ENCODE measurements at regions not wholly inside any gene's neighbourhood (a gene's known extent, or its start where the extent isn't known, plus 50 kb on each side); places are given as distances from the start of the nearest gene placed in this dataset.
"Not testable (repeated sequence)": the region's sequence is repeated elsewhere in the genome, so short reads cannot be mapped to it uniquely, and the experiment has no call there.

DNA sequence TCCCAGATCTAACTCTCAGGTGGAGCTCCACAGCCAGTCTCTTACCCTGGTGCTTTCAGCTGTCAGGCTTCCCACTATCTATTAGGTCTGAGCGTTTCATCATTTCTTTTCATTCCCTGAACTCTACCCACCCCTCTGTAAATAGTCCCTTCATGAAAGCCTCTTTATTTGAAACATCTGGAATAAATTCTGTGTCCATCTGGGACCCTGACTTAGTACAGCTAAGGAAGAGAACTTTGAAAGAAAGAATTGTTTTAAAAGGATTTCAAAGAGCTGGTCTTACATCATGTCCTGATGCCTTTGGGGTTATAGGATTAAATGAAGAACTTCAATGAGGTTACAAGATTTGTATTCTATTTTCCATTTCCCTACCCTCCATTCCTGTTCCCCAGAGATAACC is 388.5 kb upstream of the CA10 start:
- no peak for DNase-seq (ENCODE audit: low spot score)

DNA sequence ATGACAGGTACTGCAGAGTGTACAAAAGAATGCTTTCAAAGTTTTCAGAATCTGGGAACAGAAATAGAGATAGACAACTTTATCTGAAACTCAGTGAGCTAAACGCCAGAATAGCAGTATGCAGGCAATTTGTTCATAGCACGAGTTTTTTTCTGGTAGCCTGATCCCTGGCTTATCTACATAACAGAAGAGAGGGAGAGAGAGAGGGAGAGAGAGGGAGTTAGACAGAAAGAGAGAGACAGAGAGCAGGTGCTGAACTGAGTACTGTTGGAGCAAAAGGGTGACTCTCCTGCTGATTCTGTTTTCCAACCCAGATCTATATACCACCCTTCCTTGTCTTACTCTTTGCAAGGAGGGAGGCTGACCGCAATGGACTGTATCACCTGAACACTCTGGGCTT is 388.0 kb upstream of the CA10 start:
- DNase-seq (ENCODE audit: low spot score): no peak

DNA sequence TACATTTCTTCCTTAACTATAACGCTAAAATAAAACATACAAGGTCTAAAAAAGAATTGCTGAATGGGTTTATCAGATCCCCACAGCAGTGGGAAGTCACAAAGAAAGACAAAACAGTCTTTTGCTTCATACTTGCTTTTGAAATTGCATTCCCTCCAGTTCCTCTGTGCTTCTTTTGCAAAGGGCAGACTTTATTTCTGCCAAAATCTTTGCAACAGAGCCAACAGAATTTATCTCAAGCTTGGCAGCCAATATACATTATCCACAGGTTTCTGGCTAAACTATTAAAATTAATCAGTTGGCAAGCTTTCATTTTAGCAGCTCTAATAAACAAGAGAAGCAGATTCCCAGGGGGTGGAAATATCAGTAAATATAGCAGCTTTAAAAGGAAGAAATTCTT is 378.9 kb upstream of the CA10 start:
- peak; percentile 46 for DNase-seq (ENCODE audit: low spot score)

DNA sequence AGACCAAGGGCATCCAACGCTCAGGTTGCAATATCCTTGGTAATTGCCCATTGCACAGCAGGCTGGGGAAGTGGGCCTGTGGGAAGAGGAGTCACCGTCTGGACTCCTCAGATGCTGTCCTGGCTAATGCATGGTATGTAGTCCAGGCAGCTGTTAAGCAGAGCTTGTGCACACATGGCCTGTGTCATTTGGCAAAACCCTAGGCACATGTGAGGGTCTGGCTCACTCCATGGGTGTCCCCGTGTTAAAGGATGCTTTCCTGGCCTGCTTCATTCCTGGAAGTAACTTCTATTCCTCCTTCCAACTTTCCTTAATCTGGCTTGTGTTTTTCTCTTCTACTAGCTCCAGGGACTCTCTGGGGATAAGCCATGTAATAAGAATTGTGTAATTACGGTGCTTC is 378.0 kb upstream of the CA10 start:
- DNase-seq (ENCODE audit: low spot score): peak; percentile 41

DNA sequence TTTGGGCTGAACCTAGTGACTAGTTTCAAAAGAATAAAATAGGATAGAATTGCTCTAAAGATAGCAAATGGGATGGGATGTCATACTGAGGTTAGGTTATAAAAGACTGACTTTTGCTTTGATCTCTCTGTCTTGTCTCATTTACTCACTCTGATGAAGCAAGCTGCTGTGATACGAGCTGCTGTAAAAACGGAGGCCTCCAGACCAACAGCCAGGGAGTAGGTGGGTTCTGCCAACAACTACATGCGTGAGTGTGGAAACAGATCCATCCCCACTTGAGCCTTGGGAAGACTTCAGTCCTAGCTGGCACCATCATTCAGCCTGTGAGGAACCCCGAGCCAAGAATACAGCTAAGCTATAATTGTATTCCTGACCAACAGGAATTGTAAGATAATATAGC is 373.9 kb upstream of the CA10 start:
- no peak for DNase-seq (ENCODE audit: low spot score)

DNA sequence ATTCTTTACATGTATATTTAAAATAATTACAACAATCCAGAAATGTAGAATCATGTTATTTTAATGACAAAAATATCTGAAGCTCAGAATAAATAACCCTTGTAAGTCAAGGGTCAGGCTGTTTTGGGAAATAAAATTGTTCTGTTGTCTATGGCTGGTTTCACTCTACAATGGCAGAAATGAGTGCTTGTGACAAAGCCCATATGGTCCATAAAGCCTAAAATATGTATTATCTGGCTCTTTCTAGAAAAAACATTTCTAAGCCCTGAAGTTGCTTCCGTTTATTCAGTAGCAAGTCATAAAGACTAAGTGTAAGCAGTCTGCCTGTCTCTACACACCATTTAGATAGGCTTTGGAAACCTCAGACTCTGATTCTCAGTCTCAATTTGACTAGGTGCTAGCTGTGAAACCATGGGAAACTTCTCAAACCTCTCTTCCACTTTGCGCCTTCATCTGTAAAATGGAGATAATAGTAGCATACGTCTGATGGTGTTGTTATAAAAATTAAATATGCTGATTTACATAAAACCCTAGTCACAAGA is 365.7 kb upstream of the CA10 start:
- DNase-seq (ENCODE audit: low spot score): no peak

DNA sequence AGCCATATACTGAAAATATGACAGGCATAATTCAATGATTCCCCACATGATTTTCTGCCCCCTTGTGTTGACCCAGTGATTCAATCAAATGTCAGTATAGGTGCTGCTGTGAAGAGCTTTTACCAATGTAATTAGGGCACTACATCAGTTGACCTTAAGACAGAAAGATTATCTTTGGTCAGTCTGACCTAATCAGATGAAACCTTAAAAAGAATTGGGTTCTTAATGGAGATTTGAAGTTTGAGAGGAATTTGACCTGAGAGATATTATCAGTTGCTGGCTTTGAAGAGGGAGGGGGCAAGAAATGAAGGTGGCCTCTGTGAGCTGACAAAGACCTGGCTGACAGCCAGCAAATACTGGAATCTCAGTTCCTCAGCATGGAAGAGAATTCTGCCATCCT is 358.7 kb upstream of the CA10 start:
- no peak for DNase-seq (ENCODE audit: low spot score)

DNA sequence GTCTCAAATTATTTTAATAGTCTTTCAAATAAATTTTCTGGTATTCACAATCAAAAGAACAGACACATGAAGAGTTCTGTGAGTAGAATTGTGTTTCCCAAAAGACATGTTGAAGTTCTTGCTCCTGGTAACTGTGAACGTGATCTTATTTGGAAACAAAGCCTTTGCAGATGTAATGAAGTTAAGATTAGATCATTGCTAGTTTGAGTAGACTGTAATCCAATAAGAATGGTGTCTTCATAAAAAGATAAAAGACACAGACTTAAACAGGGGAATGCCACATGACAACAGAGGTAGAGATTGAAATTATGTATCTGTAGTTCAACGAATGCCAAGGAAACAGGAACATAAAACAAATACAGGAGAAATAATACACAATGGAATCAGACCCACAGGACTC is 357.4 kb upstream of the CA10 start:
- DNase-seq (ENCODE audit: low spot score): no peak

DNA sequence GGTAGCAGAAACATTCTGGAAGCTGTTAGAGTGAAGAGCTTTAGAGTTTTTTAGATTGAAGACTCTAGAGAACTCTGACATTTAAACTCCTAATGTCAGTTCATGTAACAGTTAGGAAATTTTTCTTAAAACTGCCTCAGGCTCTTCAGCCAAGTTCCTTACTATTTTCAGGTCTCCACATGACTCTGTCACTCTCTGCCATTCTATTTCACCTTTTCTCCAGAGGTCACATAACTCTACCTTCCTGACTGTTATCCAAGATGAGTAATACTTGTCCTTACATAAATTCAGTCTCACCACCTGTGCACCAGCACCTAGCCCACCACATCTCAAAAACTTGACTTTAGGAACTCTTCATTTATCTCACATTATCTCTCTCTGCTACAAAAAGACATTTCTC is 347.1 kb upstream of the CA10 start:
- DNase-seq (ENCODE audit: low spot score): no peak

DNA sequence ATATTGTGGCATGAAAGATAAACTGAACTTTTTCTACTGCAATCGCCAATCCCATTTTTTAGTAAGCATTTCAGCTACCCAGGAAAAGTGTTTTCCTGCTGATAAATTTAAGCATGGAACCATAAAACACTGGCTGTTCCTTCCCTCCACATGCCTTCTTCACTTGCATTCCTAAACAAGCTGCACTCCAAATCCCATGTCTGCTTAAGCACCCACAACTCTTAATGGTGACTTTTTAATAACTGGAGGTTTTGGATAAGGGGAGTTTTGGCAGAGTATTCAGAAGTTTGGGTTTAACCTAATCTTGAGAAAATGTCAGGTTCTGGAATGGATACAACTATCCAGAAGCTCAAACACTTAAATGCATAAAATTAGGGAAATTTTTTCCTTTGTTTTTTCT is 345.6 kb upstream of the CA10 start:
- DNase-seq (ENCODE audit: low spot score): no peak

DNA sequence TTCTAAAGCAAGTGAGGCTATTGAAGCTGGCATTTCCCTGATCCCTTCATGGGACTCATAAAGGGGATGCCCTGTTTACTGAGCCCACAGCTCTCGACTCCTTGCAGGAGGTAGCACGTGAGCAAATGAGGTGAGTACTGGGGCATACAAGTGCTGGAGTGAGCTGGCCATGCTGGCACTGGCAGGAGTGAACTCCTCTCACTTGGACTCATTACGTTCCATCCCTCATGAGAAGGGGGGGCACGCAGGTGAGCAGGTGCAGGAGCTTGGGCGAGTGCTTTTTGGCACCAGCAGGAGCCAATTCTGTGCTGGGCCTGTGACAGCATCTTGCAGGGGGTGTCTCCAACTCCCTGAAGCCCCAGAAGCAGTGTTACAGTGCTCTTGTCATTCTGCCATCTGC is 337.1 kb upstream of the CA10 start:
- no peak for DNase-seq (ENCODE audit: low spot score)

DNA sequence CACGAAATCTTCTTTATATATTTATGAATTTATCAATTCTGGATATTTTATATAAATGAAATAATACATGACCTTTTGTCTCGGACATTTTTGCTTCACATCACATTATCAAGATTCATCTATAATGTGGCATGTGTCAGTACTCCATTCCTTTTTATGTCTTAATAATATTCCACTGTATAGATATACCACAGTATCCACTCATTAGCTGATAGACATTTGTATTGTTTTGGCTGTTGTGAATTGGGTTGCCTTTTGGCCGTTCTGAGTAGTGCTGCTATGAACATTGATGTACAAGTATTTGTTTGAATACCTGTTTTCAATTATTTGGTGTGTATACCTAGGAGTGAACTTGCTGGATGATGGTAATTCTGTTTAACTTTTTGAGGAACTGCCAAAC is 323.8 kb upstream of the CA10 start:
- no peak for DNase-seq (ENCODE audit: low spot score)

DNA sequence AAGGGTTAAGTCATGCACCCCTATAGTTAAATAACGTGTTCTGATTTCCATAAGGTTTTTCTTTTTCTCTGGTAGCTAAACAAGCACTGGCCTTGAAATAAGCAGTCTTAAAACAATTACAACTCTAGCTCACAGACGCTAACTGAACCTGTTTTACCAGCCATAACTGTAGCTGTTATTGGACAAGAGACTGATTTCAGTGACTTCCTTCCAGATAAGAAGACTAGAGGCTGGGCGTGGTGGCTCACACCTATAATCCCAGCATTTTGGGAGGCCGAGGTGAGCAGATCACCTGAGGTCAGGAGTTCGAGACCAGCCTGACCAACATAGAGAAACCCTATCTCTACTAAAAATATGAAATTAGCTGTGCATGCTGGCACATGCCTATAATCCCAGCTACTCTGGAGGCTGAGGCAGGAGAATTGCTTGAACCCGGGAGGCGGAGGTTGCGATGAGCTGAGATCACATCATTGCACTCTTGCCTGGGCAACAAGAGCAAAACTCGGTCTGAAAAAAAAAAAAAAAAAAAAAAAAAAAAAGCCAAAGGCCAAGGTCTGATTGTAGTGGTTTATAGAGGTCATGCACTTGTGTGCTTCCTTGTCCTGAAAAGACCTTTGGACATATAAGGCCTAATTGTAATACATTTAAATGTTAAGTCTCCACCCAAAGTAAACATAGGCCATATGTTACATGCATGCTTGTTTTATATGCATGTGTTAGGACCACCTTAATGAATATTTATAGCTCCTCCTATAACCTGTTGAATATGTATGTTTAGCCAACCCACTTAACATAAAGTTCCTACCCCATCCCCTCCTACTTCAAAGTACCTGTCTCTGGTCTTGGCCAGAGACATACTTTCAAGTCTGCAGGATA is 319.5 kb upstream of the CA10 start:
- no peak for DNase-seq (ENCODE audit: low spot score)

DNA sequence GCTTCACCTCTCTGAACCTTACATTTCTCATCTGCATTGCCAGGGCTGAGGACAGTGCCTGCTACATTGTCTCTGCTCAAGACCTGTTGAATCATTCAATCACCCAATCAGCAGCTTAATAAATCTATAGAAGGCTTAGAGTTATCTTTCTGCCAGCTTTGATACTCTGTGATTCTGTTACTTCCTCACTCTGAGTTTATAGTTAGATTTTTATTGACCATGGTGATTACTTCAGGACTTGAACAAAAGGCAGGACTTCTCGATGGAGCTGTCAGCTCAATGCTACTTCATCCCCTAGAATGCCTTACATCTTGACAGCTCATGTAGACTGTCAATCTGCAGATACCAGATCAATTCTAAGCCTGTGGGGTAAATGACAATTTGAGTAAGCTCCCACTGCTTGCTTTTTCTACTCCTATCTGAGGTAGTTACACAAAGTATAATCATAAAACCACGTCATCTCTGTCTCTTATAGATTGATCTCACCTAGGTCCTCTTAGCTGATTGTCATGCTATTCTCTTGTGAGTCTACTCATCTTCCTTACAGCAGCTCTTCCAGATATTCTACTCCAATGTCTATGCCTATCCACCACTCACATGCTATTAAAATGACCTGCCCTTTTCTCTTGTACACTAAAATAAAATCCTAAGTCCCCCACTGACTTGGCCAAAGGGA is 318.3 kb upstream of the CA10 start:
- no peak for DNase-seq (ENCODE audit: low spot score)

DNA sequence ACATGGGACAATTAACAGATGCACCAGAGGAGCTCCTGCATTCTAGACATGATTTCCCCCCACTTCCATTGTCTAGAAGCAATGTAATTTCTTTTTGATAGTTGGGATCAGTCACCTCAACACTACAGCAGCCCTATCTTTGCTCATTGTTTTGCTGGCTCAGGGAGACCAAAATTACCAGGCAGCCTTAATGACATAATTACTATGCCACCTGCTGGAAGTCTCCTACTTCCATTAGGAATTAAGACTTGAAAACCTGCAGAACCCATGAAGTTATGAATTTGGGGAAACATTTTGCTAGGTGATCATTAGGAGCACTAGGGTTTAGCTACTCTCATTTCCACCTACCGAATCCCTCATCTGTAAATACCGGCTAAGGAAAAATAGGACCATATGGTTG is 312.0 kb upstream of the CA10 start:
- DNase-seq (ENCODE audit: low spot score): peak; percentile 37

DNA sequence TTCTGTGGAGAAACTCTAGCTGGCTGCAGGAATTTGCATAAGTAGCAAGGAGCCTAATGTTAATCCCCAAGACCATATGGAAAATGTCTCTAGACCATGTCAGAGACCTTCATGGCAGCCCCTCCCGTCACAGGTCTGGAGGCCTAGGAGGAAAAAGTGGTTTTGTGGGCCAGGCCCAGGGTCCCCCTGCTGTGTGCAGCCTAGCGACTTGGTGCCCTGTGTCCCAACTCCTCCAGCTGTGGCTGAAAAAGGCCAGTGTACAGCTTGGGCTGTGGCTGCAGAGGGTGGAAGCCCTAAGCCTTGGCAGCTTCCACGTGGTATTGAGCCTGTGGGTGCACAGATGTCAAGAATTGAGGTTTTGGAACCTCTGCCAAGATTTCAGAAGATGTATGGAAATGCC is 306.9 kb upstream of the CA10 start:
- no peak for DNase-seq (ENCODE audit: low spot score)

DNA sequence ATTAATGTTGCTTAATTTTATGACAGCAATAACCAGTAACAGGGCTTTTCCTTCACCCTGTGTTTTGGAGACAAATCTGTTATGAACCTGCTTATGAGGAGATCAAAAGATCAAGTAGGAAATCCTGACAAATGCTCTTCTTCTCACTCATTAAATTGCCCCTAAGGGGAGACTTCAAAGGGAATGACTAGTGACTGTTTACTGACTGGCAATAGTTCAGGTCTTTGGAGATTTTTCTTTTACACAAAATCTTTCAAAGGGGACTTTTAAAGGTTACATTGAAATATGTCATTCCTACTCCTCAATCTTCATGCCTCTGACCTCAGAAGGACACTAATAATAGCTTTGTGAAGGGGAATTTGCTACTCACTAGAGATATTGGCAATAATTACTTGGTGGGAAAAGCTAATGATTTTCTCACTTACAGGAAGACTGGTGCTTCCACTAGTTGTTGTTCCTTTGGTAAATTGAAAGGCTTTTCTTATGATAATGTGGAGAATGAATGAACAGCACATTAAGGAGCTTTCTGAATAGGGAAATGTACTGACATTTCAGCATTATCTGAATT is 292.9 kb upstream of the CA10 start:
- DNase-seq (ENCODE audit: low spot score): no peak

DNA sequence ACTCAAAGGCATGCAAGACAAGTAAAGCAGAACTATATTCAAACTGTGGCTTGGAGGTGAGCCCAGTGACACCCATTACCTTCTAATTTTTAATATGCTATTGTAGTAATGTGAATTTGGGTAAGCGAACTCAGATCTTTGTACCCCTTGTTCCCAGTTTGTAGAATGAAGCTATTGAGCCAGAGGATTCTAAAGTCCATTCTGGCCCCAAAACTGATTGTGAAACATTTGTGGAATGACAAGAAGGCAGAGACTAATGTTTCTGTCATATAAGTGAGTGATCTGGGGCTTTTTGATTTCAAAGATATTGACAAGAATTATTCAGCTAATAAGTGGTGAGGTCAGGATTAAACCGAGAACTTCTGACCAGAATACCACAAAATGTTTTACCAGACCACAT is 283.8 kb upstream of the CA10 start:
- DNase-seq (ENCODE audit: low spot score): no peak

DNA sequence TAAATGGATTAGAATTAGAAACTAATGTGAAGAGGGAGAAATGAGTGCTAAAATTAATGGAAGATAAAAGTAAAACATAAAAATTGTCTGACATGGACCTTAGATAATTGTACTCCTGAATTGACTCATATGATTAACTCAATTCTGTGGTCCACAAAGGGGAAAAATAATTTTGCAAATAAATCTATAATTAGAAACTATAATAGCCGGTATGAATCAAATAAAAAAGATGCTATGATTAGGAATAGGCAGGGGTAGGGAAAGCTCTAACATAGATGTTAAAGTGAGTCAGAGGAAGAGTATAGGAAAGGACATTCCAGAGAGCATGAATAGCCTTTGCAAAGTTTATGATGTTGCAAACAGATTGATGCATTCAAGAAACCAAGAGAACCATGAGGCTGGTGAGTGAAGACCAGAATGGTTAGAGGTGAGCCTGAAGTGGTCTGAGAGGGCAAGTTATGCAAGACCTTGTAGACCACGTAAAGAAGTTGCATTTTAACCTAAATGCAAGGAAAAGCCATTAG is 262.1 kb upstream of the CA10 start:
- no peak for DNase-seq (ENCODE audit: low spot score)

DNA sequence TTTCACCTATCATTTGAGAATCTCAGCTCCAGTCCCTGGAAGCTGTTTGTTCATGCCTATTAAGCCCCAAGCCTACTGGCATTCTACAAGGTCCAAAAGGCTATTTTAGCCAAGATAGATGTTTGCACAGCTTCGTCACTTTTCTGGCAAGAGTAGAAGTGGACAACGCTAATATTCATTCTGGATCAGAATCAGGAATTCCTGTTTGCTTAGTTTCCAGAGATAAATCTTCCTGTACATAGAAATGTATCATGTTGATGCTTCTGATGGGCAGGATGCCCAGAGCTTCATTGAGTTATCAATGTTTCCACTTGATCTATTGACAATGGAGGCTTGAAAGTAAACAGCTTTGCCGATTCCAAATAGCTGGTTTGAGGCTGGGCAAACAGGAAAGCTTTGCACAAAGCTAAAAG is 260.7 kb upstream of the CA10 start:
- peak; percentile 2 for DNase-seq (ENCODE audit: low spot score)

DNA sequence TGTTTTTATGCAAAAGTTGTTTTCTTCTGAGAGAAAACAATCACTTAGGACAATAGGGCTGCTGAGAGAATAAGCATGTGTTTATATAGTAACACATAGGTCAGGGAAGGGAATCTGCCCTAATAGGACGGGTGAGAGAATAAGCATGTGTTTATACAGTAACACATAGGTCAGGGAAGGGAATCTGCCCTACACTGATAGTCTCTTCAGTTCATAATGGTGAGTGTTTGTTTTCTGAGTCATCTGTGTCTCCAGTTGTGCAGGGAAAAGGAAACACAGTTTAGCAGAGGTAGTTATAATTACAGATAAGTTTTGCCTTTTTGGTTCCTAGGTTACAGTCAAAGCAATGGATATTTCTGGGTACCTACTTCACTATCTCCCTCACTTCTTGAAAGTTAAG is 252.3 kb upstream of the CA10 start:
- no peak for DNase-seq (ENCODE audit: low spot score)

DNA sequence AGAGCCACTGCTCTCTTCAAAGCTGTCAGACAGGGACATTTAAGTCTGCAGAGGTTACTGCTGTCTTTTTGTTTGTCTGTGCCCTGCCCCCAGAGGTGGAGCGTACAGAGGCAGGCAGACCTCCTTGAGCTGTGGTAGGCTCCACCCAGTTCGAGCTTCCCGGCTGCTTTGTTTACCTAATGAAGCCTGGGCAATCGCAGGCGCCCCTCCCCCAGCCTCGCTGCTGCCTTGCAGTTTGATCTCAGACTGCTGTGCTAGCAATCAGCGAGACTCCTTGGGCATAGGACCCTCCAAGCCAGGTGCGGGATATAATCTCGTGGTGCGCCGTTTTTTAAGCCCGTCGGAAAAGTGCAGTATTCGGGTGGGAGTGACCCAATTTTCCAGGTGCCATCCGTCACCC is 250.7 kb upstream of the CA10 start:
- DNase-seq (ENCODE audit: low spot score): not testable (repeated sequence)

DNA sequence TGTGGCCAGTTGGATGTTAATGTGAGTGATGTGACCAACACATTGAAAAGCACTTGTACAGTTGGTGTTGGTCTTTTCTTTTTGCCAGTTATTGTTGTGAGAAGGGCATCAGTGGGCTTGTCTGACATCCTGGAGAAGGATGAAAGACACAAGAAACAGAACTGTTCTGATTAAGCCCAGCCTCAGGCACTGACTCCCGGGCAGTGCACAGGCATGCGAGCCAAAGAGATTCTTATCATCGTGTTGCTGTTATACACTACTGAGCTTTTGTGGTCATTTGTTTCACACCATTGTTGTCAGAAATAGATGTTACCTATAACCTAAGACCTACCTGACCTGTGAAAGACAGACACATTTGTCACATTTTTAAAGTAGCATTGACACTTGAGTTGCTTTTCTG is 236.8 kb upstream of the CA10 start:
- DNase-seq (ENCODE audit: low spot score): no peak

All from cerebellar cortex (tissue), 1 donor.